HCT116 (cell line): ENCODE measurements at regions not wholly inside any gene's neighbourhood (a gene's known extent, or its start where the extent isn't known, plus 50 kb on each side); places are given as distances from the start of the nearest gene placed in this dataset.

ENCODE experiments used
- ATF3 ChIP-seq: IDR thresholded peaks from 2 replicates; pipeline ENCODE4 v1.6.1; 2012
- CTCF ChIP-seq, 3 experiments: fragments of 200-600 bp in 1 of 3; sonication (generic) in 1 of 3; IDR thresholded peaks in 2 of 3; conservative IDR thresholded peaks in 1 of 3; 2 replicates each; pipeline ENCODE4 v1.5.1; 2012 to 2017; ENCODE audit warnings: low read depth in 2 of 3, low read length in 2 of 3, antibody characterized with exemption in 1 of 3, borderline replicate concordance in 1 of 3, control low read depth in 1 of 3, mild to moderate bottlenecking in 1 of 3, mixed read lengths in 1 of 3, mixed run types in 1 of 3, moderate library complexity in 1 of 3; ENCODE audit not compliant: insufficient read depth in 1 of 3
- ELF1 ChIP-seq: IDR thresholded peaks from 2 replicates; pipeline ENCODE4 v1.6.1; 2012; ENCODE audit warnings: low read depth, borderline replicate concordance
- EZH2 ChIP-seq: fragments of 200-600 bp; sonication (generic); IDR thresholded peaks from 2 replicates; pipeline ENCODE4 v1.6.1; 2017; ENCODE audit warnings: antibody characterized with exemption, mixed run types
- EZH2phosphoT487 ChIP-seq: fragments of 200-600 bp; IDR thresholded peaks from 2 replicates; pipeline ENCODE4 v1.6.1; 2018; ENCODE audit warnings: antibody characterized with exemption, borderline replicate concordance
- POLR2A ChIP-seq: IDR thresholded peaks from 2 replicates; pipeline ENCODE4 v1.7.0; 2011; ENCODE audit warnings: borderline replicate concordance; ENCODE audit not compliant: insufficient read depth, insufficient read length; ENCODE audit errors: extremely low read depth
- POLR2AphosphoS5 ChIP-seq: IDR thresholded peaks from 2 replicates; pipeline ENCODE4 v1.6.1; 2011; ENCODE audit warnings: mild to moderate bottlenecking, low read depth, low read length, moderate library complexity
- YY1 ChIP-seq: IDR thresholded peaks from 2 replicates; pipeline ENCODE4 v1.6.1; 2011; ENCODE audit warnings: low read length, low read depth, moderate library complexity, mild to moderate bottlenecking; ENCODE audit not compliant: insufficient replicate concordance; ENCODE audit errors: extremely low read depth

DNA sequence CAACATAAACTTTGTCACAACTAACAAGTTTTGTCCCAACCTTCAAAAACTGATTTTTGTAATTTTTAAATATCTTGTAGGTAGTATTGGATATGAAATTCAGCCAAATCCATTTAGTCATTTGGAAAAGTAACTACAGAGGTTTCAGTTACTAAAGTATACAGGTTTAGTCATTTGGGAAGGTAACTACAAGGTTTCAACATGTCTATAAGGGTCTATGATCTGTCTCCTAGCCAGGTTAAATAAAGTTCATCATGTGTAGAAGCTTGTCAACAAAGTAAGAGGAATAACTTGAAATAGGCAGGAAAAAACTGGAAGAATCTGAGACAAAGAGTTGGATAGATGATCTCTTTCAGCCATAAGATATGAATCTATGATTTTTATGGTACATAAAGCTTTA is 229.8 kb downstream of the COL12A1 start:
- no peak for TF ChIP-seq POLR2A
- TF ChIP-seq ELF1: no peak
- TF ChIP-seq CTCF (IDR thresholded peaks at IDR 0.05 in 2 of 3, conservative IDR thresholded peaks at IDR 0.05 in 1 of 3; ENCODE audit: borderline replicate concordance in 1 of 3, insufficient read depth in 1 of 3, low read depth in 2 of 3, low read length in 2 of 3): no peak
- no peak for TF ChIP-seq POLR2AphosphoS5
- no peak for TF ChIP-seq EZH2
- no peak for TF ChIP-seq EZH2phosphoT487
- TF ChIP-seq ATF3: no peak
- TF ChIP-seq YY1: no peak
